DOHH2 (cell line): ENCODE measurements at regions not wholly inside any gene's neighbourhood (a gene's known extent, or its start where the extent isn't known, plus 50 kb on each side); places are given as distances from the start of the nearest gene placed in this dataset.
"Not testable (repeated sequence)": the region's sequence is repeated elsewhere in the genome, so short reads cannot be mapped to it uniquely, and the experiment has no call there.

Source experiments
- EZH2phosphoT487 ChIP-seq: fragments of 200-600 bp; sonication (generic); IDR thresholded peaks from 2 replicates; pipeline ENCODE4 v1.6.1; 2017; ENCODE audit warnings: borderline replicate concordance, mild to moderate bottlenecking, antibody characterized with exemption, low read length, moderate library complexity, mixed read lengths
- TF ChIP-seq, protein P1 (sequence below): fragments of 200-600 bp; sonication (generic); IDR thresholded peaks from one replicate; pipeline ENCODE4 v1.5.1; 2014; ENCODE audit warnings: antibody characterized with exemption, mild to moderate bottlenecking, low read depth, low read length; ENCODE audit not compliant: poor library complexity, severe bottlenecking

- TF ChIP-seq, protein P1, sequence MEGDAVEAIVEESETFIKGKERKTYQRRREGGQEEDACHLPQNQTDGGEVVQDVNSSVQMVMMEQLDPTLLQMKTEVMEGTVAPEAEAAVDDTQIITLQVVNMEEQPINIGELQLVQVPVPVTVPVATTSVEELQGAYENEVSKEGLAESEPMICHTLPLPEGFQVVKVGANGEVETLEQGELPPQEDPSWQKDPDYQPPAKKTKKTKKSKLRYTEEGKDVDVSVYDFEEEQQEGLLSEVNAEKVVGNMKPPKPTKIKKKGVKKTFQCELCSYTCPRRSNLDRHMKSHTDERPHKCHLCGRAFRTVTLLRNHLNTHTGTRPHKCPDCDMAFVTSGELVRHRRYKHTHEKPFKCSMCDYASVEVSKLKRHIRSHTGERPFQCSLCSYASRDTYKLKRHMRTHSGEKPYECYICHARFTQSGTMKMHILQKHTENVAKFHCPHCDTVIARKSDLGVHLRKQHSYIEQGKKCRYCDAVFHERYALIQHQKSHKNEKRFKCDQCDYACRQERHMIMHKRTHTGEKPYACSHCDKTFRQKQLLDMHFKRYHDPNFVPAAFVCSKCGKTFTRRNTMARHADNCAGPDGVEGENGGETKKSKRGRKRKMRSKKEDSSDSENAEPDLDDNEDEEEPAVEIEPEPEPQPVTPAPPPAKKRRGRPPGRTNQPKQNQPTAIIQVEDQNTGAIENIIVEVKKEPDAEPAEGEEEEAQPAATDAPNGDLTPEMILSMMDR = not testable (repeated sequence)
- TF ChIP-seq EZH2phosphoT487 = not testable (repeated sequence)
Observed at GRCh38 chr15:24311692-24312091, 363.9 kb upstream of the NPAP1 start.
